ENCODE measurements at regions not wholly inside any gene's neighbourhood (a gene's known extent, or its start where the extent isn't known, plus 50 kb on each side); places are given as distances from the start of the nearest gene placed in this dataset.

DNA sequence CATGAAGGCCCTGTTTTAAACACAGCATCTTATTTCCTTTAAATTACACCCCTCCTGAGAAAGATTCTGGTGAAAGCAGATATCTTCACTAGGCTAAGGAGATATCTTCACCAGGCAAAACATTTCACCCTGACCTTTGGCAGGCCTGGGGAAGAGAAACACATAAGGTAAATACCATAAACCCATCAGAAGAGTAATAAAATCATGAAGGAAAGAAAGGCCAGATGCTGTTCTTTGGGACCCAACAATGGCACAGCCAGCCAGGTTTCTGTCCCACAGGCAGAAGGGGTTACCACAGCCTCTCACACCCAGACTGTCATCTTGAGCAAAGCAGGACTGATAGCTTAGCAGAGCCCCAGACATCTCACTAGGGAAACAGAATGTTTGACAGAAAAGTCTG, 125.4 kb downstream of the CCDC34 start:
- TF ChIP-seq, protein P1, sequence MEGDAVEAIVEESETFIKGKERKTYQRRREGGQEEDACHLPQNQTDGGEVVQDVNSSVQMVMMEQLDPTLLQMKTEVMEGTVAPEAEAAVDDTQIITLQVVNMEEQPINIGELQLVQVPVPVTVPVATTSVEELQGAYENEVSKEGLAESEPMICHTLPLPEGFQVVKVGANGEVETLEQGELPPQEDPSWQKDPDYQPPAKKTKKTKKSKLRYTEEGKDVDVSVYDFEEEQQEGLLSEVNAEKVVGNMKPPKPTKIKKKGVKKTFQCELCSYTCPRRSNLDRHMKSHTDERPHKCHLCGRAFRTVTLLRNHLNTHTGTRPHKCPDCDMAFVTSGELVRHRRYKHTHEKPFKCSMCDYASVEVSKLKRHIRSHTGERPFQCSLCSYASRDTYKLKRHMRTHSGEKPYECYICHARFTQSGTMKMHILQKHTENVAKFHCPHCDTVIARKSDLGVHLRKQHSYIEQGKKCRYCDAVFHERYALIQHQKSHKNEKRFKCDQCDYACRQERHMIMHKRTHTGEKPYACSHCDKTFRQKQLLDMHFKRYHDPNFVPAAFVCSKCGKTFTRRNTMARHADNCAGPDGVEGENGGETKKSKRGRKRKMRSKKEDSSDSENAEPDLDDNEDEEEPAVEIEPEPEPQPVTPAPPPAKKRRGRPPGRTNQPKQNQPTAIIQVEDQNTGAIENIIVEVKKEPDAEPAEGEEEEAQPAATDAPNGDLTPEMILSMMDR (IDR thresholded peaks at IDR 0.05): no peak
- TF ChIP-seq, protein P2, sequence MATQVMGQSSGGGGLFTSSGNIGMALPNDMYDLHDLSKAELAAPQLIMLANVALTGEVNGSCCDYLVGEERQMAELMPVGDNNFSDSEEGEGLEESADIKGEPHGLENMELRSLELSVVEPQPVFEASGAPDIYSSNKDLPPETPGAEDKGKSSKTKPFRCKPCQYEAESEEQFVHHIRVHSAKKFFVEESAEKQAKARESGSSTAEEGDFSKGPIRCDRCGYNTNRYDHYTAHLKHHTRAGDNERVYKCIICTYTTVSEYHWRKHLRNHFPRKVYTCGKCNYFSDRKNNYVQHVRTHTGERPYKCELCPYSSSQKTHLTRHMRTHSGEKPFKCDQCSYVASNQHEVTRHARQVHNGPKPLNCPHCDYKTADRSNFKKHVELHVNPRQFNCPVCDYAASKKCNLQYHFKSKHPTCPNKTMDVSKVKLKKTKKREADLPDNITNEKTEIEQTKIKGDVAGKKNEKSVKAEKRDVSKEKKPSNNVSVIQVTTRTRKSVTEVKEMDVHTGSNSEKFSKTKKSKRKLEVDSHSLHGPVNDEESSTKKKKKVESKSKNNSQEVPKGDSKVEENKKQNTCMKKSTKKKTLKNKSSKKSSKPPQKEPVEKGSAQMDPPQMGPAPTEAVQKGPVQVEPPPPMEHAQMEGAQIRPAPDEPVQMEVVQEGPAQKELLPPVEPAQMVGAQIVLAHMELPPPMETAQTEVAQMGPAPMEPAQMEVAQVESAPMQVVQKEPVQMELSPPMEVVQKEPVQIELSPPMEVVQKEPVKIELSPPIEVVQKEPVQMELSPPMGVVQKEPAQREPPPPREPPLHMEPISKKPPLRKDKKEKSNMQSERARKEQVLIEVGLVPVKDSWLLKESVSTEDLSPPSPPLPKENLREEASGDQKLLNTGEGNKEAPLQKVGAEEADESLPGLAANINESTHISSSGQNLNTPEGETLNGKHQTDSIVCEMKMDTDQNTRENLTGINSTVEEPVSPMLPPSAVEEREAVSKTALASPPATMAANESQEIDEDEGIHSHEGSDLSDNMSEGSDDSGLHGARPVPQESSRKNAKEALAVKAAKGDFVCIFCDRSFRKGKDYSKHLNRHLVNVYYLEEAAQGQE (IDR thresholded peaks at IDR 0.05; ENCODE audit: insufficient read depth in 1 of 2, low read depth in 2 of 2, low read length in 1 of 2): no peak
- no peak for TF ChIP-seq POLR2AphosphoS5 (IDR thresholded peaks at IDR 0.05; ENCODE audit: low read depth, low read length)
